ENCODE measurements at regions not wholly inside any gene's neighbourhood (a gene's known extent, or its start where the extent isn't known, plus 50 kb on each side); places are given as distances from the start of the nearest gene placed in this dataset.
"Not testable (repeated sequence)": the region's sequence is repeated elsewhere in the genome, so short reads cannot be mapped to it uniquely, and the experiment has no call there.

DNA sequence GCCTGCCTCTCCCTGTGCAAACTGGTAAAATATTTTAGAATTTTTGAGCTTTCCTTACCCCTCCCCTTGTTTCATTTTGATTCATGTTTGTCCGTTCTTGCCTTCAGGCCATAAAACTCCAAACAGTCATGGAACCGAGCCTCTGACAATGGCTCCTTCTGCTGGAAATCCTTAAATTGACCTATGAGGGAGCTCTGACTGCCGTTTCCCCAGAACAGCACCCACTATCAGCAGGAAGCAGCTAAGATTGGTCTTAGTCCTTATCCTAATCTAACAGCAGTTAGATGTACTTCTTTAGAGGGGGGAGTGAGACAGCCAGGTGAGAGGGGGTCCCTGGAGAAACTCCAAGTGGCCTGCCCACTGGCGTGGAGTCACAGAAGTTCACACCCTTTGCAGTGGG, 106.7 kb downstream of the FAM174A start:
- peak; percentile 73 for DNase-seq (ENCODE audit: low read depth)

DNA sequence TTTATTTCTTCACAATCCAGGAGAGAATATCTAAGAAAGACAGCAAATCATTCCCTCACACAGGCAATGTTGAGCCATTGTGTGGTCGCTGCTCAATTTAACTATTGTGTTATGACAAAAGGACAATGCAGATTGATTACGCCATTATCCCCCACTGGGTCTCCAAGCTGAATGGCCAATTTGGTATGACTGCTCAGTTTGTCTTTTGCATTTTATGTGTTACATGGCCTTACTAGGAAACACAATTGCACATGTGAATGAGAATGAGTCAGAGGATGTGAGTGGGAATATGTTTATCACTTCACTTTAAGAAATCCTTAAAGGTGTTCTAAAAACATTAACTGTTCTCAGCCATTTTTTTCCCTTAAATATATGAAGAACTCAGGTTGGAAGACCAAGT, 108.3 kb downstream of the FAM174A start:
- DNase-seq (ENCODE audit: low read depth), result no peak

- DNase-seq (ENCODE audit: low read depth), result no peak
Measured at GRCh38 chr5:100644185-100644584, 109.0 kb downstream of the FAM174A start.

GRCh38 chr5:100644776-100645175, 109.6 kb downstream of the FAM174A start:
- DNase-seq (ENCODE audit: low read depth), result no peak

DNA sequence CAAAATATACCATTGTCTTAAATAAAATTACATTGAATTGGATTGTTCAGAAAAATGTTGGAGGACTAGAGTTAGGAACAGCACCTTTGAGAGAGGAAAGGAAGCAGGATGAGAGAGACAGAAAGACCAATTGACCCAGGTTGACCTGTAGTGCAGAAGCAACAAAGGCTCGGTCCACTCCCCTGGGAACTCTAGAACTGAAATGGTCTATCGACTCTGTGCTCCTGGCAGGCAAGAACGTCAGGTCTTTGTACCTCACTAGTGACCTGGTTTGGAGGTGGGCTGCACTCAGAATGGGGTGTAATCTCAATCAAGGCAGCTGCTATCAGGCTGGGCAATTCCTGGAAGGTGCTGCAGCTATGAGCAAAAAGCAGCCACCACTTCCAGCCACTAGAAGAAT, 110.8 kb downstream of the FAM174A start:
- DNase-seq (ENCODE audit: low read depth), result no peak

- DNase-seq (ENCODE audit: low read depth), result no peak
Measured at GRCh38 chr5:100646691-100647090, 111.5 kb downstream of the FAM174A start.

DNA sequence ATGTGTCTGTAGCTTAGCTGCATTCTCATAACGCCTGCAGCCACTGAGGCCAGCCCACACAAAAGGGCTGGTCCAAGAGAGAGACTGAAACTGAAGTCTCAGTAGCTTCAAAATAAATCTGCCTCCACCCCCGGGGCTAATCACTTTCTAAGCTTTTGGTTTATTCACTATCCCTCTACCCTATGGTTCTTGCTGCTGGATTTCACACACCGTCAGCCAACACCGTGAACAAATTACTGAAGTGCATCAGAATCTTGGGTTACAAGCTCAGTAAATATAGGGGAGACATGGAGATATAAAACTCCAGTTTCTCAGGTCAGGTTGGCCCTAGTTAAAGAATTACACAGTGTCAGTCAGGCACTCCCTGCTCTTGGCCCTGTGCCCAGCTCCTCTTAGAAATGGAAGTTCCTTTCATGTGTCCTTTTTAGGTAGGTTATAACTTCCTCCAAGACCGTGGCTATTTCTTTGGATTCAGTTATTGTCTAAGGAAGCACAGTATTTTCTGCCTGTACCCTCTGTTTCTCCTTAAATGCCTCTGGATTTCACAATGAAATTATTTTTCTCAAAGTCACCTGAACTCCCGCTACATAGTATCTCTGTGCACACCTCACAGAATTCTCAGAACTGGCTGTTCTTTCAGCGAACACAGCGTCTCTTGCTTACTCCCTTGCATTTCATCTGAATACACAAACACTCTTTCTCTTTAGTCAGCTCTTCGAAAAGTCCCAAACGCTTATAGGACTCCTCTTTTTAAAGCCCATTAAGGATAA, 112.5 kb downstream of the FAM174A start:
- no peak for DNase-seq (ENCODE audit: low read depth)

DNA sequence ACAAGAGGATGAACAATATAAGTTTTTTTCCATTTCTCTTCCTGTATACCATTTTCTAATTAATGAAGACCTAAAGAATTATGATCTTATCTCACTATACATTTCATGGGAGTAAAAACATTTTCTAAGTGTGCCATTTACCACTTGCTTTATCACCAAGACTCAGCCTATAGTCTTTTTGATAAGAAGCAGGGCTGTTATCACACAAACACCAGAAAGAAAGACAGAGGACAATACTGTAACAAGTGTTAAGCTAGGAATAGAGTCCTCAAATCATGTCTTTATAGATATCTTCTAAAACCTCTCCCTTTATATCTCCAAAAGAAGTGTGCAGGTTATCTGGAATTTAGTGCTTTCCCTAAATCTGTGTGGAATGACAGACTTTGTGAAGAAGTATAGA, 119.7 kb downstream of the FAM174A start:
- peak; percentile 12 for DNase-seq (ENCODE audit: low read depth)

DNA sequence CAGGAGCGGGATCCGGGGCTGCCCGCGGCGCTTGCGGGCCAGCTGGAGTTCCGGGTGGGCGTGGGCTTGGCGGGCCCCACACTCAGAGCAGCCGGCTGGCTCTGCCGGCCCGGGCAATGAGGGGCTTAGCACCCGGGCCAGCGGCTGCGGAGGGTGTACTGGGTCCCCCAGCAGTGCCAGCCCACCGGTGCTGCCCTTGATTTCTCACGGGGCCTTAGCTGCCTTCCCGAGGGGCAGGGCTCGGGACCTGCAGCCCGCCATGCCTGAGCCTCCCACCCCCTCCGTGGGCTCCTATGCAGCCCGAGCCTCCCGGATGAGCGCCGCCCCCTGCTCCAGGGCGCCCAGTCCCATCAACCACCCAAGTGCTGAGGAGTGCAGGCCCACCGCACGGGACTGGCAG, 121.6 kb downstream of the FAM174A start:
- not testable (repeated sequence) for DNase-seq (ENCODE audit: low read depth)

DNA sequence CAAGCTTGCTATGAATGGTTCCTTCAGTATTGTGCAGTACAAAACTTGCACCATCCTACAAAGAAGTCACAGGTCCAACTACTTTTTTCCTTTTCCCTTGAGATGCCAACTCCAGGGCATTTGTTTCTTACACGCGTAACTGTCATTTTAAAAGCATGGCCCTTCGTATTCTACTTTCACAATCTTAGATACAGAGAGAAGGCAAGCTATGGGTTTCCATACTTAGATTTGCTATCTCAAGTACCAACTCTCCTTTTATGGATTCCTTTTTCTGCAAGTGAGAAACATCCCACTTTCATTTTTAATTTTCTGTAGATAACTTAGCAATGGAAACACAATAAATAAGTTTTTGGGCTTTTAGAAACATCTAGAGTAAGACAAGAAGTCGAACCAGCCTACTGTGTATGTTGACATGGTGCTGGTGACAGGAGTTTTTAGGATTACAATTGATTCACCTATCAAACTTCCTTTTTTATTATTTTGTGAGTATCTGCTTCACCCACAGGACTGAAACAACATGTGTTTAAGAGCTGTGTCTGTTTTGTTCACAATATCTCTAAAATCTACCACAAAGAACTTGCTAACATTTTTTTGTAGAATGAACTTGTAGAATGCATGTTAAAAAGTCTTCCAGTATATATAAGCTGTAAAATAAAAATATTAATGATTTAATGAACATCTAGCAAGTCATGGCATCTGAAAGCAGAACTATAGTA, 124.1 kb downstream of the FAM174A start:
- DNase-seq (ENCODE audit: low read depth), result no peak

GRCh38 chr5:100664140-100664539, 129.0 kb downstream of the FAM174A start:
- no peak for DNase-seq (ENCODE audit: low read depth)

- DNase-seq (ENCODE audit: low read depth), result no peak
Measured at GRCh38 chr5:100667161-100667630, 132.0 kb downstream of the FAM174A start.

- DNase-seq (ENCODE audit: low read depth), result no peak
Measured at GRCh38 chr5:100668511-100668910, 133.3 kb downstream of the FAM174A start.

GRCh38 chr5:100676817-100677631, 141.8 kb downstream of the FAM174A start:
- no peak for DNase-seq (ENCODE audit: low read depth)

- no peak for DNase-seq (ENCODE audit: low read depth)
Measured at GRCh38 chr5:100682625-100683024, 147.5 kb downstream of the FAM174A start.

GRCh38 chr5:100683881-100684280, 148.7 kb downstream of the FAM174A start:
- no peak for DNase-seq (ENCODE audit: low read depth)

DNA sequence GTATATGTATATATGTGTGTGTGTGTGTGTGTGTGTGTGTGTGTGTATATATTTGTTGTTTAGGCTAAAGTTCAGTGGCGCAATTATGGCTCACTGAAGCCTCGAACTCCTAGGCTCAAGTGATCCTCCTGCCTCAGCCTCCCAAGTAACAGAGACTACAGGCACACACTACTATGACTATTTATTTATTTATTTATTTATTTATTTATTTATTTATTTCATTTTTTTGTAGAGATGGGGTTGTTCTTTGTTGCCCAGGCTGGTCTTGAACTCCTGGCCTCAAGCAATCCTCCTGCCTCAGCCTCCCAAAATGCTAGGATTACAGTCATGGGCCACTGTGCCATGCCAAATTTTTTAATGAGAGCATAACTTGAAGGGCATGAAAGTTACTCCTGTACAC, 149.9 kb downstream of the FAM174A start:
- DNase-seq (ENCODE audit: low read depth), result not testable (repeated sequence)

DNA sequence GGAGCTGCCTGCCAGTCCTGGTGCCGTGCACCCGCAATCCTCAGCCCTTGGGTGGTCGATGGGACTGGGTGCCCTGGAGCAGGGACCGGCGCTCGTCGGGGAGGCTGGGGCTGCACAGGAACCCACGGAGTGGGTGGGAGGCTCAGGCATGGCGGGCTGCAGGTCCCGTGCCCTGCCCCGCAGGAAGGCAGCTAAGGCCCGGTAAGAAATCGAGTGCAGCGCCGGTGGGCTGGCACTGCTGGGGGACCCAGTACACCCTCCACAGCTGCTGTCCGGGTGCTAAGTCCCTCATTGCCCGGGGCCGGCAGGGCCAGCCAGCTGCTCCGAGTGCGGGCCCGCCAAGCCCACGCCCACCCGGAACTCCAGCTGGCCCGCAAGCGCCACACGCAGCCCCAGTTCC, 153.7 kb downstream of the FAM174A start:
- not testable (repeated sequence) for DNase-seq (ENCODE audit: low read depth)

- no peak for DNase-seq (ENCODE audit: low read depth)
Measured at GRCh38 chr5:100690036-100690560, 154.9 kb downstream of the FAM174A start.

DNA sequence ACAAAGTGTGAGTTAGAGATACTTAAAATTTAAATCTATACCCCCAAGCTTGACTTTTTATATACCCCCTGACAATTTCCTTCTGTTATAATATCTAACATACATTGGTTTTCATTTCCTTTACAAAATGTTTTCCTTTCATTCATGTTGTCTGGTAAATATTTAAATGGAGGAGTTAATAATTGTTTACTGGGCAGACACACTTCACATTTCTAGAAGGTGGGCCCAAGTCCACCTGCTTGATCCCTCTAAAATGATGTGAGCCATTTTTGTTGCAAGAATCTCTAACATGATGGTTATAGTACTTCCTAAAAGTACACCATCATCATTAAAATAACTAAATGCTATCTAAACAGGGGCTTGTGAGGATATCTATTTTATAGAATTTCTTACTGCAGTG, 155.9 kb downstream of the FAM174A start:
- no peak for DNase-seq (ENCODE audit: low read depth)

GRCh38 chr5:100691548-100691947, 156.4 kb downstream of the FAM174A start:
- DNase-seq (ENCODE audit: low read depth), result no peak

DNA sequence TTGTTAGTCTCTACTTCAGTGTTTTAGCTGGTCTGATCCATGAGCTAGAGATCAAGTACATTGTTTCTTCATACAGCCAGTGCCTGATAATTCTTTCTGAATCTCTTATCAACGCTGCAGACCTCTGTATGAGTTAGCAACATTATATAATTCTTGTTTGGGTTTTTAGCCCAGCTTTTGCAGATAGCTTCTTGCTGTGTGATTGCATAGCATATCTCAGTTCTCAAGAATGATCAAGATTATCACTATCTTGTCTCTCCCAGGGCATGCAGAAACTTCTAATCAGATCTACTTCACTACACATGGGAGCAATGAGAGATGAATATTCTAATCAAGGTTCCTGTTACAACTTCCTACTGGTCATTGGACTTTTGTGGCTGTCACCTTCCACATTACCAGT, 158.3 kb downstream of the FAM174A start:
- DNase-seq (ENCODE audit: low read depth), result no peak

Data from CMK (cell line).